ENCODE measurements at regions not wholly inside any gene's neighbourhood (a gene's known extent, or its start where the extent isn't known, plus 50 kb on each side); places are given as distances from the start of the nearest gene placed in this dataset.

- DNase-seq: no peak
Observed at GRCh38 chr11:70536051-70536877, 137.9 kb downstream of the CTTN start.

GRCh38 chr11:70537576-70538571 lies 139.5 kb downstream of the CTTN start:
- no peak for DNase-seq

- DNase-seq: no peak
Observed at GRCh38 chr11:70538641-70539359, 140.5 kb downstream of the CTTN start.

- DNase-seq: no peak
Observed at GRCh38 chr11:70539360-70540095, 141.2 kb downstream of the CTTN start.

GRCh38 chr11:70540196-70540595 lies 141.9 kb downstream of the CTTN start:
- DNase-seq: no peak

- DNase-seq: no peak
Observed at GRCh38 chr11:70541176-70541575, 142.8 kb downstream of the CTTN start.

GRCh38 chr11:70541699-70542098 lies 143.4 kb downstream of the CTTN start:
- DNase-seq: no peak

GRCh38 chr11:70542406-70542805 lies 144.1 kb downstream of the CTTN start:
- DNase-seq: no peak

GRCh38 chr11:70542811-70543210 lies 144.5 kb downstream of the CTTN start:
- no peak for DNase-seq

- no peak for DNase-seq
Observed at GRCh38 chr11:70543611-70544010, 145.3 kb downstream of the CTTN start.

GRCh38 chr11:70544067-70544773 lies 145.9 kb downstream of the CTTN start:
- DNase-seq: no peak

- DNase-seq: no peak
Observed at GRCh38 chr11:70544774-70545609, 146.7 kb downstream of the CTTN start.

GRCh38 chr11:70545610-70545912 lies 147.2 kb downstream of the CTTN start:
- DNase-seq: no peak

- no peak for DNase-seq
Observed at GRCh38 chr11:70546191-70546940, 148.0 kb downstream of the CTTN start.

GRCh38 chr11:70547386-70547785 lies 149.1 kb downstream of the CTTN start:
- no peak for DNase-seq

- no peak for DNase-seq
Observed at GRCh38 chr11:70547821-70548670, 149.7 kb downstream of the CTTN start.

GRCh38 chr11:70548976-70549375 lies 150.6 kb downstream of the CTTN start:
- DNase-seq: peak in 1 of 2 experiments; percentile 31

- DNase-seq: no peak
Observed at GRCh38 chr11:70549386-70549785, 151.1 kb downstream of the CTTN start.

- no peak for DNase-seq
Observed at GRCh38 chr11:70549796-70550195, 151.5 kb downstream of the CTTN start.

Data from SHP77 (cell line).